GM12872 (cell line): ENCODE measurements at regions not wholly inside any gene's neighbourhood (a gene's known extent, or its start where the extent isn't known, plus 50 kb on each side); places are given as distances from the start of the nearest gene placed in this dataset.

Experiments used
- TF ChIP-seq, protein P1 (sequence below): IDR thresholded peaks from 3 replicates; pipeline ENCODE4 v1.5.1; 2011; ENCODE audit warnings: low read depth, mild to moderate bottlenecking, low read length, moderate library complexity; ENCODE audit not compliant: insufficient read depth

DNA sequence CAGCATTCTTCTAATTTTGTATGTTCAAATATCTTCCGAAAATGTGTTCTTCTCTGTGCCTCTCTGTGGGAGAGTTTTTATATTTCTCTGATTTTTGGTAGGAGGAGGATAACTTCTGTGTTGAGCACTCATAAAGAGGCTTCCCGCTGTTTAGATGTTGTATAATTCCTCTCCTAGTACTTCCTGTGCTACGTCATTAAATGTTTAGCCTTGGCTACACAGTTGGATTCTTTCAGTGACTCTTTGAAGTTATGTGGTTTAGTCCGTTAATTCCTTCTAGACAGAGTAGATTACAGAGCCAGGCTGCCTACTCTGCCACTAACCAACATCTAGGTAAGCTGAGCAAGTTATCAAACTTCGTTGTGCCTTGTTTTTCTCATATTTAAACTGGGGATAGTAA, 302.6 kb downstream of the OSTF1 start:
- TF ChIP-seq, protein P1, sequence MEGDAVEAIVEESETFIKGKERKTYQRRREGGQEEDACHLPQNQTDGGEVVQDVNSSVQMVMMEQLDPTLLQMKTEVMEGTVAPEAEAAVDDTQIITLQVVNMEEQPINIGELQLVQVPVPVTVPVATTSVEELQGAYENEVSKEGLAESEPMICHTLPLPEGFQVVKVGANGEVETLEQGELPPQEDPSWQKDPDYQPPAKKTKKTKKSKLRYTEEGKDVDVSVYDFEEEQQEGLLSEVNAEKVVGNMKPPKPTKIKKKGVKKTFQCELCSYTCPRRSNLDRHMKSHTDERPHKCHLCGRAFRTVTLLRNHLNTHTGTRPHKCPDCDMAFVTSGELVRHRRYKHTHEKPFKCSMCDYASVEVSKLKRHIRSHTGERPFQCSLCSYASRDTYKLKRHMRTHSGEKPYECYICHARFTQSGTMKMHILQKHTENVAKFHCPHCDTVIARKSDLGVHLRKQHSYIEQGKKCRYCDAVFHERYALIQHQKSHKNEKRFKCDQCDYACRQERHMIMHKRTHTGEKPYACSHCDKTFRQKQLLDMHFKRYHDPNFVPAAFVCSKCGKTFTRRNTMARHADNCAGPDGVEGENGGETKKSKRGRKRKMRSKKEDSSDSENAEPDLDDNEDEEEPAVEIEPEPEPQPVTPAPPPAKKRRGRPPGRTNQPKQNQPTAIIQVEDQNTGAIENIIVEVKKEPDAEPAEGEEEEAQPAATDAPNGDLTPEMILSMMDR = no peak

DNA sequence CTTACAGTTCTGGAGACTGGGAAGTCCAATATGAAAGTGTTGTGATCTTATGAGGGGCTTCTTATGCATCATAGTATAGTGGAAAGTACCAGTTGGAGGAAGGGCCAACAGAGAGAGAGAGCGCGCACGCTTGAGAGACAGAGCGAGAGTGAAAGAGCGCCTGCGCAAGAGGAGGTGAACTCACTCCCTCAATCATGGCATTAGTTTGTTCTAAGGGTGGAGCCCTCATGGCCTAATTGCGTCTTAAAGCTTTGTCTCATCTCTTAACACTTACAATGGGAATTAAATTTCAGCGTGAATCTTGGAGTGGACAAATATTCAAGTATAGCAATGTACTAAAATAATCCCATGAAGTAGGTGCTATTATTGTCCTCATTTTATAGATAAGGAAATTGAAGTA, 303.2 kb downstream of the OSTF1 start:
- TF ChIP-seq, protein P1 = no peak

DNA sequence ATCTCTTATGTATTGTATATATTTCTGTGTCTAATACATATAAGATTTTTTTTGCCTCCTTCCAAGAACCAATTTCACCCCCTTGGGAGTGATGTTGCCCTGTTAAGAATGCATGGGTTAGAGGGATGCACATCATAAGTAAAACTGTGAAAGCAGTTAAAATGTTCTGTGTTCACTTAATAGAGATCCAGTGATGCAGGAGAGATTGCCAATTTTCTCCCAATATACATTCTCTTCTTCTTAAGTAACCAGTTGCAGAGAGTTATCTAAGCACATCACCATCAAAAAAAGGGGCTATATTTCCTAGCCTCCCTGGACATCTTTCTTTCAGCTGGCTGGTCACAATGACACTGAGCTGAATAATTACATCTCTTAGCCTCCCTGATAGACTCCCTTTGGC, 307.0 kb downstream of the OSTF1 start:
- TF ChIP-seq, protein P1 = no peak

DNA sequence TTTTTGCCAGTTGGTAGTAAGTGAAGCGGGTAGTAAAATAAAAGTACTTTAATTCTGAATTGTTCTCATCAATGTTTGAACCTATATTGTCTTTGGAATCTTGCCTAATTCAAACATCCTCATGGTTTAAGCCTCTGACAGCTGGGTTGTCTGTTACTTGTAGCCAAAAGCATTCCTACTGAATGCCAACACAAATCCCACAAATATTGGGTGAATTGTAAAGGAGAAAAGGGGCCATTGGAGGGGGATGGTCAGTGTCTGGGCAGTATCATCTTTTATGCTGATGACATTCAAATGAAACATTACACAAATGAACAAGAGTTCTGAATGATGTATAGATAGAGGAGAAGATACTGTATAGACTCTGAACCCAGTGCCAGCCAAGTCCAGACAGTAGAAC, 309.5 kb downstream of the OSTF1 start:
- TF ChIP-seq, protein P1 = no peak

DNA sequence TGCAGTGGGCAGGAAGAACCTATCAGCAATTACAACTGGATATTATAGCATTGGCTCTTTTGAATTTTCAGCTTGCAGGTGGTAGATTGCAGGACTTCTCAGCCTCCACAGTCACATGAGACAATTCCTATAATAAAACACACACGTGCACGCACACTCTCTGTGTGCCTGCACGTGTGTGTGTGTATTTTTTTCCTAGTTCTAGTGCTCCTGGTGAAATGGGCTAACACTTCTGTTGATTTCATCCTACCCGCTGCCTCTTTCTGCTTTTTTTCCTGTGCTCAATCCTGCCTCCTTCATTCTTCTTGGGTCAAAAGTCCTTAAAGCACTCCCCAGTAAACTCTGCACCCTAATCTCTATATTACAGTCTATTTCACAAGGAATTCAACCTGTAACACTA, 320.1 kb downstream of the OSTF1 start:
- TF ChIP-seq, protein P1 = no peak

DNA sequence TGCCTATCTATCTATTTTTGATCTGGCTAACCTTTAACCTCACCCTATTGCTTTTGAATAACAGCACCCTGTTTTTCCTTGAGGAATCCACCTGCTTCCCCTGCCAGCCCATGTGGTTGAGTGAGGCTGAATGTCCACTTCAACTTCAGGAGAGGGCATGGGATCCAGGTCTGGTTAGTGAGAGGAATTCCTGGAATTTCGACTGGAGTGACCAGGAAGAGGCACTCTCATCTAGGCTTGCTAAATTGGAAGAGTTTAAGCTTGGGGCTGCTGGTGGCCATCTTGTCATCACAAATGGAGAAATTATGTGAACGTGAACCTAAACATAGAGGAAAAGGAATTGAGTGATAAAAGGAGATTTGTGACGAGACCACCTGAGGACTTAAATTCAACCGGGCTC, 322.1 kb downstream of the OSTF1 start:
- TF ChIP-seq, protein P1 = no peak

DNA sequence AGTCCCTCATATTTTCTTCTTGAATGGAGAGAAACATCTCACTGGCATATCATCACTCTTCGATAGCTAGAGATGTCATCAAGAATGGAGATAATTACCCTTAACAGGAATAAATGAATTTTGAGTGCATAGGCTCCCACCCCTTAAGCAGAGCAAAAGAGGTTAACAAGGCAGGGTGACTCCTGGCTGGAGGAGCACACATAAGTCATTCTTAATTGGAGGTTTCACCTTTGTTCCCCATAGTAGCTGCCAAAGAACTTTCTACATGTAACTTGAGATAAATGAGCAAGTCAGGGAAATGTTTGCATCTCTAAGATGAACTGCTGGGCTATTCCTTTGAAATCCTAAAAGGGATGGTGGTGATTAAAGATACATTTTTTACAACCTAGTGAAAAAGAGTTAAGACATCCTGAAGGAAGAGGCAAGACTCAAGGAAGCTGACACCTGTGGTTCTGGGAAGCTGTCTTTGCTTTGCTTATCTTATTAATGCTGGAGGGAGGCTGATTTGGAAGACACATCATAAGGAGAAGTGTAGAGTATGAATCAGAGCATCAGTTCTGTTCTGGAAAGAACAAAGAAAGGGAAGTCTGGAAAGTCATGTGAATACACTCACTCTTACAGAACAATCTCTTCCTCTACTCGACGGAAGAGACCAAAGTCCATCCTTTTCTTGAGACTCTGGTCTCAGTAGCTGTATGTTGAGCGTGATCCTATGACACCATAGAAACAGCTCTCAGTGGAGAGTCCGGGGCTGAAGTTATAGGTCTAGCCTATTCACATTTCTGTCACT, 326.3 kb downstream of the OSTF1 start:
- TF ChIP-seq, protein P1 = no peak
